Astrocyte (in vitro differentiated cells and primary cell): ENCODE measurements at regions not wholly inside any gene's neighbourhood (a gene's known extent, or its start where the extent isn't known, plus 50 kb on each side); places are given as distances from the start of the nearest gene placed in this dataset.

Experiments used
- DNase-seq: peaks from one replicate; pipeline ENCODE4 v3.0.0-alpha.2; 2010; ENCODE audit warnings: low read depth
- FAIRE-seq: peaks from 2 replicates; lab custom pipeline; 2011; peaks lifted over from hg19 to GRCh38; lab: Jason Lieb, UNC
- H2AFZ ChIP-seq: 2 replicates; pipeline ENCODE4 v1.6.0; 2012; ENCODE audit warnings: low read depth, low read length, inconsistent platforms
- H3K27ac ChIP-seq: 2 replicates; pipeline ENCODE4 v1.5.1; 2011; ENCODE audit warnings: low read depth, low read length, inconsistent platforms
- H3K27me3 ChIP-seq: 2 replicates; pipeline ENCODE4 v1.6.0; 2011; ENCODE audit warnings: low read length, inconsistent platforms; ENCODE audit not compliant: insufficient read depth
- H3K36me3 ChIP-seq: 2 replicates; pipeline ENCODE4 v1.5.1; 2011; ENCODE audit warnings: low read length, inconsistent platforms; ENCODE audit not compliant: insufficient read depth
- H3K4me1 ChIP-seq: 2 replicates; pipeline ENCODE4 v1.5.1; 2011; ENCODE audit warnings: low read length, inconsistent platforms; ENCODE audit not compliant: insufficient read depth
- H3K4me2 ChIP-seq: 2 replicates; pipeline ENCODE4 v1.6.0; 2012; ENCODE audit warnings: low read length, inconsistent platforms
- H3K4me3 ChIP-seq: 2 replicates; pipeline ENCODE4 v1.5.1; 2011; ENCODE audit warnings: low read depth, mild to moderate bottlenecking, low read length, inconsistent platforms; ENCODE audit not compliant: insufficient read depth
- H3K79me2 ChIP-seq: 2 replicates; pipeline ENCODE4 v1.6.0; 2012; ENCODE audit warnings: mild to moderate bottlenecking, low read length, inconsistent platforms; ENCODE audit not compliant: insufficient read depth
- H3K9ac ChIP-seq: 2 replicates; pipeline ENCODE4 v1.6.0; 2012; ENCODE audit warnings: mild to moderate bottlenecking, low read length, inconsistent platforms
- H3K9me3 ChIP-seq: 2 replicates; pipeline ENCODE4 v1.5.1; 2012; ENCODE audit warnings: low read depth, mild to moderate bottlenecking, low read length, inconsistent platforms; ENCODE audit not compliant: insufficient read depth
- H4K20me1 ChIP-seq: 2 replicates; pipeline ENCODE4 v1.6.0; 2012; ENCODE audit warnings: low read length, inconsistent platforms; ENCODE audit not compliant: insufficient read depth
- H3K27ac Mint-ChIP-seq: one replicate; pipeline ENCODE4 v1.8.0; 2021; ENCODE audit warnings: mild to moderate bottlenecking, mixed read lengths; ENCODE audit not compliant: unreplicated experiment
- H3K27me3 Mint-ChIP-seq: one replicate; pipeline ENCODE4 v1.8.0; 2021; ENCODE audit warnings: low read depth, mixed read lengths; ENCODE audit not compliant: unreplicated experiment
- H3K36me3 Mint-ChIP-seq: one replicate; pipeline ENCODE4 v1.8.0; 2021; ENCODE audit warnings: low read depth, mixed read lengths; ENCODE audit not compliant: unreplicated experiment
- H3K4me1 Mint-ChIP-seq: one replicate; pipeline ENCODE4 v1.8.0; 2021; ENCODE audit warnings: low read depth, mixed read lengths; ENCODE audit not compliant: unreplicated experiment
- H3K4me3 Mint-ChIP-seq: one replicate; pipeline ENCODE4 v1.8.0; 2021; ENCODE audit warnings: mild to moderate bottlenecking, moderate library complexity, mixed read lengths; ENCODE audit not compliant: unreplicated experiment
- H3K9me3 Mint-ChIP-seq: one replicate; pipeline ENCODE4 v1.8.0; 2021; ENCODE audit warnings: mild to moderate bottlenecking, mixed read lengths; ENCODE audit not compliant: unreplicated experiment
- CTCF ChIP-seq: IDR thresholded peaks from 2 replicates; pipeline ENCODE4 v1.5.1; 2011; ENCODE audit warnings: low read depth, mild to moderate bottlenecking, inconsistent platforms, low read length, moderate library complexity; ENCODE audit not compliant: insufficient read depth
- EZH2 ChIP-seq: IDR thresholded peaks from 2 replicates; pipeline ENCODE4 v1.6.1; 2012; ENCODE audit warnings: mild to moderate bottlenecking, low read length, inconsistent platforms; ENCODE audit not compliant: insufficient read depth

DNA sequence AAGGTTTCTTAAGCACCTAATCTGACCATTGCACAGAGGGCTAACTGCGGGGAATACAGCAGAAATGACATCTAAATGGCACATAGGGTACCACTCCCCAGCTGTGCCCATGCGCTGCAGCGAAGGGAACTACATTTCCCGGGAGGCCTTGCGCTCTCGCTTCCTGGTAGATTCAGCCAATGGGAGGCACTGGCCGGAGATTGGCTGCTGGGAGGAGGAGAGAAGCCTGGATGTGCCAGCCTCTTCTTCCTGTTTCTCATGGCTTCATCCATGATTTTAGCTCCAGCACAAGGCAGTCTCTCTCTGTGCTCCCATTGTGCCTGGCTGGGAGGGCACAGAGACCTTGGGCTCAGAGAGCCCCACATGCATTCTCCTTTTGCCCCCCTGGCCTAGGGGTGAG, 101.7 kb upstream of the FOXA2 start:
- H3K36me3 Mint-ChIP-seq = no peaks in the 10 kb centered on the region
- peaks cover 4% of the 10 kb centered on the region for H3K4me1 Mint-ChIP-seq
- H3K27ac Mint-ChIP-seq = no peak overlapping the region
- FAIRE-seq = no peak
- no peak overlapping the region for H3K4me3 Mint-ChIP-seq
- Histone ChIP-seq H3K4me3 (no peak overlapping the region), H3K9me3 (no peaks in the 10 kb centered on the region), H3K36me3 (no peaks in the 10 kb centered on the region), H3K9ac (no peak overlapping the region), H3K4me2 (no peak overlapping the region), H3K4me1 (no peaks in the 10 kb centered on the region), H3K27ac (no peak overlapping the region), H4K20me1 (no peaks in the 10 kb centered on the region), H2AFZ (peak overlapping the region; percentile 66), H3K79me2 (no peaks in the 10 kb centered on the region), H3K27me3 (no peaks in the 10 kb centered on the region)
- H3K9me3 Mint-ChIP-seq = peaks cover 6% of the 10 kb centered on the region
- TF ChIP-seq CTCF = no peak
- TF ChIP-seq EZH2 = no peak
- peak; percentile 15 for DNase-seq
- peaks cover 23% of the 10 kb centered on the region for H3K27me3 Mint-ChIP-seq

DNA sequence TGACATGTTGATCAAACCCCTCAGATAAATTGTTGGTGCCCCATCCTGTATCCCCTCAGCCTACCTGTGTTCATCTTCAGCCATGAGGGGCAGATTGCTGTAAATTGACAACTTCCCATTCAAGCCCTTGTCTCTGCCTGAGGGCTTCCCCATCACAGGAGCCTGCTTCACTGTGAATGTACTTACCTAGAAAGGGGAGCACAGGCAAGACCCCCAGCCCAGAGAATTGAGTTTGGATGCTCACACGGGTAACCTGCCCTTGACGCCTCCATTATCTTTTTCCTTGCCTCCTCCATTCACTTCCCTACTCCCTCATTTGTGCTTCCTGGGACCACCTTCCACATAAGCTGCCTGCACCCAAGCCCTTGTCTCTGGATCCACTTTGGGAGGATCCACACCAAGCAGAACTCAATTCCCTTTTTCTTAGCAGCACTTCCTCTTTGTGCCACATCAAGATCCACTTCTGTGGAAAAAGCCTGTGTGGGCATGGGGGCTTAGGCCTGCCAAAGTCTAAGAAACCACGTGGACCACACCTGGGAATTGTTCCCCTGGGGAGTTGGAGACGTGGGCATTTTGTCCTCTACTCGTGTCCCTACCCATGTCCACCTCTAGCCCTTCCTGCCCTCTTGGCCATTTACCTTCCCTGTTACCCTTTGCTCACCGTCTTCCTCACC, 103.4 kb upstream of the FOXA2 start:
- no peaks in the 10 kb centered on the region for H3K79me2 ChIP-seq
- no peak for FAIRE-seq
- Mint-ChIP-seq H3K27me3 (peaks cover 18% of the 10 kb centered on the region), H3K36me3 (no peaks in the 10 kb centered on the region), H3K4me1 (peaks cover 7% of the 10 kb centered on the region), H3K27ac (no peak overlapping the region), H3K4me3 (no peak overlapping the region), H3K9me3 (peaks cover 6% of the 10 kb centered on the region)
- no peak overlapping the region for H3K4me2 ChIP-seq
- no peak overlapping the region for H2AFZ ChIP-seq
- H3K4me3 ChIP-seq = no peak overlapping the region
- no peak for DNase-seq
- no peaks in the 10 kb centered on the region for H3K4me1 ChIP-seq
- H3K27me3 ChIP-seq = no peaks in the 10 kb centered on the region
- H3K9ac ChIP-seq = no peak overlapping the region
- no peak for TF ChIP-seq CTCF
- H3K9me3 ChIP-seq = no peaks in the 10 kb centered on the region
- no peak overlapping the region for H3K27ac ChIP-seq
- H4K20me1 ChIP-seq = no peaks in the 10 kb centered on the region
- no peaks in the 10 kb centered on the region for H3K36me3 ChIP-seq

DNA sequence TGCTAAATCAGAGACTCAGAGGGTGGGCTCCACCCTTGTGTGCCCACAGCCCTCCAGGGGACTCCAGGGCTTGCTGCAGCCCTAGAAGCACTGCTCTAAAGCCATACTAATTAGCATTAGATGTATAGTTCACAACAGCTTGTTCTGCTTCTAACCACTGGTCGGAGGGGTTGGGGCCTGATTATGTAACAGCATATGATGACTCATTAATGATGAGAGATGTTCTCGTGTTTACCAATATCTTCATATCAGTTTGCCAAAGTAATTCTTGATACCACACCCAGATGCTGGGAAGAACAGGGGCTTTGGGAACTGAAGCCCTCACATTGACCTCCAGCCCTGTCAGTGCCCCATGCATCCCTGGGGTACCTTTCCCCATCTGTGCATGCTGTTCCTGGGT, 104.1 kb upstream of the FOXA2 start:
- FAIRE-seq (no peak), DNase-seq (no peak)
- H3K9ac ChIP-seq = no peak overlapping the region
- no peaks in the 10 kb centered on the region for H3K4me1 ChIP-seq
- H3K27me3 ChIP-seq = no peaks in the 10 kb centered on the region
- no peaks in the 10 kb centered on the region for H4K20me1 ChIP-seq
- H3K36me3 ChIP-seq = no peaks in the 10 kb centered on the region
- no peak overlapping the region for H3K4me3 Mint-ChIP-seq
- H3K27me3 Mint-ChIP-seq = peaks cover 14% of the 10 kb centered on the region
- no peaks in the 10 kb centered on the region for H3K79me2 ChIP-seq
- H3K9me3 ChIP-seq = no peaks in the 10 kb centered on the region
- H3K36me3 Mint-ChIP-seq = no peaks in the 10 kb centered on the region
- H3K4me3 ChIP-seq = no peak overlapping the region
- H3K9me3 Mint-ChIP-seq = peaks cover 6% of the 10 kb centered on the region
- no peak overlapping the region for H3K4me2 ChIP-seq
- H2AFZ ChIP-seq = no peak overlapping the region
- peaks cover 7% of the 10 kb centered on the region for H3K4me1 Mint-ChIP-seq
- no peak overlapping the region for H3K27ac Mint-ChIP-seq
- H3K27ac ChIP-seq = no peak overlapping the region
- no peak for TF ChIP-seq EZH2
- no peak for TF ChIP-seq CTCF
